ENCODE measurements at regions not wholly inside any gene's neighbourhood (a gene's known extent, or its start where the extent isn't known, plus 50 kb on each side); places are given as distances from the start of the nearest gene placed in this dataset.

DNA sequence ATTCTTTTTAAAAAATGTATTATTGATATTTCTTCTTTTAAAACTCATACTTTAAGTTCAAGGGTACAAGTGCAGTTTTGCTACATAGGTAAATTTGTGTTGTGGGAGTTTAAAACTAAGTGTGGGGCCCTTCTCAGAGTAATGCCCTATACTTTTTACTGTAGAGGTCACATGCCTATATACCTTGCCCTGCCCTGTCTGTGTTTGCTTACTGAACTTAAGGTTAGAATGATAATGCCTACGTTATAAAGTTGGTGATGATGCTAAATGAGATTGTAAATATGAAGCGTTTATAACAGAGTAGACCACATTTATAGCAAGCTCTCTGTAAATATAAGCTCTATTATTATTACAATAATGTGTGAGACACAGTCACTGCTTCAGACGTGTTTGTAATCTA lies 261.9 kb downstream of the RASSF9 start:
- DNase-seq, result no peak
- Mint-ChIP-seq H3K4me3 (ENCODE audit: low read depth, unreplicated experiment) (no peak overlapping the region), H3K36me3 (ENCODE audit: insufficient read depth, unreplicated experiment) (no peaks in the 10 kb centered on the region), H3K27ac (ENCODE audit: unreplicated experiment) (no peak overlapping the region), H3K4me1 (ENCODE audit: low read depth, unreplicated experiment) (peaks cover 8% of the 10 kb centered on the region), H3K27me3 (ENCODE audit: unreplicated experiment) (no peaks in the 10 kb centered on the region), H3K9me3 (ENCODE audit: low read depth, unreplicated experiment) (no peaks in the 10 kb centered on the region)
- CTCF ChIA-PET, result interaction anchor here (3.7 kb wide), 1 partner anchor 293 kb away, joined by 55 read pairs; no protein-coding TSS in a partner anchor
- TF ChIP-seq, protein P1, sequence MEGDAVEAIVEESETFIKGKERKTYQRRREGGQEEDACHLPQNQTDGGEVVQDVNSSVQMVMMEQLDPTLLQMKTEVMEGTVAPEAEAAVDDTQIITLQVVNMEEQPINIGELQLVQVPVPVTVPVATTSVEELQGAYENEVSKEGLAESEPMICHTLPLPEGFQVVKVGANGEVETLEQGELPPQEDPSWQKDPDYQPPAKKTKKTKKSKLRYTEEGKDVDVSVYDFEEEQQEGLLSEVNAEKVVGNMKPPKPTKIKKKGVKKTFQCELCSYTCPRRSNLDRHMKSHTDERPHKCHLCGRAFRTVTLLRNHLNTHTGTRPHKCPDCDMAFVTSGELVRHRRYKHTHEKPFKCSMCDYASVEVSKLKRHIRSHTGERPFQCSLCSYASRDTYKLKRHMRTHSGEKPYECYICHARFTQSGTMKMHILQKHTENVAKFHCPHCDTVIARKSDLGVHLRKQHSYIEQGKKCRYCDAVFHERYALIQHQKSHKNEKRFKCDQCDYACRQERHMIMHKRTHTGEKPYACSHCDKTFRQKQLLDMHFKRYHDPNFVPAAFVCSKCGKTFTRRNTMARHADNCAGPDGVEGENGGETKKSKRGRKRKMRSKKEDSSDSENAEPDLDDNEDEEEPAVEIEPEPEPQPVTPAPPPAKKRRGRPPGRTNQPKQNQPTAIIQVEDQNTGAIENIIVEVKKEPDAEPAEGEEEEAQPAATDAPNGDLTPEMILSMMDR (IDR thresholded peaks at IDR 0.05; ENCODE audit: unreplicated experiment), result no peak
- intact Hi-C loops (cut with micrococcal nuclease; ENCODE audit: unreplicated experiment), result loop anchor here (2.0 kb wide), 1 partner anchor 97 kb away; no protein-coding TSS in a partner anchor
- no TSS peak for BruUV-seq (replicated peaks)

DNA sequence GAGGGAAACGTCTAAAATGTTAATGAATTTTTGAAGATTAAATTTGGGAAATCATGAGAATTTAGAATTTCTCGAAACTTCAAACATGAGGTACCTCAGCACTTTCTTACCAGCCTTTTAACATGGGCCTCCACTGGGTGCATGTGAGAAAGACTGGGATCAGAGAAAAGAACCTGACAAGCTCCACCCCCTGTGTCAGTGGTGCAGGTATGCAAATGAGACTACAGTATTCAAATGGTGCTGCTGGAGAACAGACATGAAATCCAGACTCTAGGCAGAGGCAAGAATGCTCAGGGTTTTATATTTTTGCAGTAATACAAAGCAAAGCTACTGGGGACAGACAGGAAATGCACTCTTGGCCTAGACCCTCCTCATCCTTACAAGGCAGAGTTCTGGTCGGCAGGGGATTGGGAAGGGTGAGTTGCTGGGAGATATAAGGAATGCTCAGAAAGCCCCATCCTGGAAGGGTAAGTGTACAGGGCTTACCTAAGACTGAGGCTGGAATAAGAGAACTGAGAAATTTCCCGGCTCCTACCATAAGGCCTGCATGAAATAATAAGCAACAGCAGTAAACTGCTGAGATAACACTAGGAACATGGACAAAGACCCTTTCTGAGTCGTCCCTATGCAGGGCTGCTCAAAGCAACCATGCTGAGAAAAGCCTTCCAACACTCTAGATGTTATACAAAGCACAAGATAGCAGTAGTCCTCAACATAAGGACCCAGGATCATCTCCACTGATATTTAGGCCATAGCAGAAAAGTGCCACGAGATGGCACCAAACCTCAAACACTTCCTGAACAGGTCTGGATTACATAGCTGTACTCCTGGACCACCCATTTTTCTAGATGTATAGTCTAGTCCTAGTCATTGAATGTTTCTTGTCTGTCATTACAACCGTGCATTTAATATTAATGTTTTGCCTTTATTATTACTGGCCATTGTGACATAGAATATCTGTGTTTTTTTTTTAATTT lies 260.8 kb downstream of the RASSF9 start:
- Mint-ChIP-seq H3K9me3 (ENCODE audit: low read depth, unreplicated experiment) (no peaks in the 10 kb centered on the region), H3K36me3 (ENCODE audit: insufficient read depth, unreplicated experiment) (no peaks in the 10 kb centered on the region), H3K4me3 (ENCODE audit: low read depth, unreplicated experiment) (no peak overlapping the region), H3K27me3 (ENCODE audit: unreplicated experiment) (no peaks in the 10 kb centered on the region), H3K27ac (ENCODE audit: unreplicated experiment) (no peak overlapping the region), H3K4me1 (ENCODE audit: low read depth, unreplicated experiment) (peaks cover 8% of the 10 kb centered on the region)
- CTCF ChIA-PET, result interaction anchor here (0.6 to 3.7 kb wide), 19 partner anchors 11 to 346 kb away, joined by 3 to 55 read pairs (median 3); partner anchors contain the start of gene RASSF9
- DNase-seq, result peak; percentile 64
- intact Hi-C loops (cut with micrococcal nuclease; ENCODE audit: unreplicated experiment), result loop anchor here (1.0 to 5.0 kb wide), 7 partner anchors 99 to 345 kb away; no protein-coding TSS in a partner anchor
- TF ChIP-seq, protein P1 (IDR thresholded peaks at IDR 0.05; ENCODE audit: unreplicated experiment), result peak; percentile 71
- no TSS peak for BruUV-seq (replicated peaks)

DNA sequence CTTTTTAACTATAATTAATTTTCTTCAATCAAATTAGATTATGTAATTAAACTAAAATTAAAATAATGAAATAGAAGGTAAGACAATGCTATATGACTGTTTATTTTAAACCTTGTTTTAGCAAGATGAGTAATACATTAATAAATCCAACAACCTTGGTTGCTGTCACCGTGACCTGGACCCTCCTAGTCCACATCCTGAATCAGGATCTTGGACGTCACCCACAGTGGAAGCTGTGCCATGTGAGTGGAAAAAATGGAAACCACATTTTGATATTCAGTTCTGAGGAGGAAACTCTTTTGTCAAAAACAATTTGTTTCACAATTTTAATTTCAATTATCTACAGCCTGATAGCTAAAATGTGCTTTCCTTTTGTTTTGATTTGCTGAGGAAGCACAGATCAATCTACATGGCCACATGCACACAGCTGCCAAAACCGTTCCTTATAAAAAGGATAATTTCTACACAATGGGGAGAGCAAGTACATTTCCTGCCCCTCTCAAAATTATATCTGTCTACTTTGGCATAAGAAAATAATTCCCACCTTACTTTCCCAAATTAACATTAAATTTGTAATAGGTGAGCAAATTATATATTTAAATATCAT lies 255.5 kb downstream of the RASSF9 start:
- no peak overlapping the region for H3K4me3 Mint-ChIP-seq (ENCODE audit: low read depth, unreplicated experiment)
- no TSS peak for BruUV-seq (replicated peaks)
- H3K9me3 Mint-ChIP-seq (ENCODE audit: low read depth, unreplicated experiment), result no peaks in the 10 kb centered on the region
- CTCF ChIA-PET, result interaction anchor here (1.1 to 1.5 kb wide), 2 partner anchors 286 to 313 kb away, joined by 3 to 5 read pairs; no protein-coding TSS in a partner anchor
- H3K36me3 Mint-ChIP-seq (ENCODE audit: insufficient read depth, unreplicated experiment), result no peaks in the 10 kb centered on the region
- TF ChIP-seq, protein P1 (IDR thresholded peaks at IDR 0.05; ENCODE audit: unreplicated experiment), result no peak
- H3K27me3 Mint-ChIP-seq (ENCODE audit: unreplicated experiment), result no peaks in the 10 kb centered on the region
- H3K27ac Mint-ChIP-seq (ENCODE audit: unreplicated experiment), result no peak overlapping the region
- no peak for DNase-seq
- intact Hi-C loops (cut with micrococcal nuclease; ENCODE audit: unreplicated experiment), result no loop called here
- peaks cover 6% of the 10 kb centered on the region for H3K4me1 Mint-ChIP-seq (ENCODE audit: low read depth, unreplicated experiment)

DNA sequence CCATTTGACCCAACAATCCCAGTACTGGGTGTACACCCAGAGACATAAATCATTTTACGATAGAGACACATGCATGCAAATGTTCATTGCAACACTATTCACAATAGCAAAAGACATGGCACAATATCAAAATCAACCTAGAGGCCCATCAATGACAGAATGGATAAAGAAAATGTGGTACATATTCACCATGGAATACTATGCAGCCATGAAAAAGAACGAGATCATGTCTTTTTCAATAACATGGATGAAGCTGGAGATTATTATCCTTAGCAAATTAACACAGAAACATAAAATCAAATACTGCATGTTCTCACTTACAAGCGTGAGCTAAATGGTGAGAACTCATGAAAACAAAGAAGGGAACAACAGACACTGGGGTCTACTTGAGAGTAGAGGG lies 249.1 kb downstream of the RASSF9 start:
- H3K4me3 Mint-ChIP-seq (ENCODE audit: low read depth, unreplicated experiment), result no peak overlapping the region
- no TSS peak for BruUV-seq (replicated peaks)
- CTCF ChIA-PET, result interaction anchor here (0.7 kb wide), 1 partner anchor 898 kb away, joined by 3 read pairs; no protein-coding TSS in a partner anchor
- H3K4me1 Mint-ChIP-seq (ENCODE audit: low read depth, unreplicated experiment), result no peaks in the 10 kb centered on the region
- intact Hi-C loops (cut with micrococcal nuclease; ENCODE audit: unreplicated experiment), result no loop called here
- peaks cover 5% of the 10 kb centered on the region for H3K9me3 Mint-ChIP-seq (ENCODE audit: low read depth, unreplicated experiment)
- no peak overlapping the region for H3K27ac Mint-ChIP-seq (ENCODE audit: unreplicated experiment)
- H3K36me3 Mint-ChIP-seq (ENCODE audit: insufficient read depth, unreplicated experiment), result no peaks in the 10 kb centered on the region
- no peaks in the 10 kb centered on the region for H3K27me3 Mint-ChIP-seq (ENCODE audit: unreplicated experiment)
- DNase-seq, result no peak
- TF ChIP-seq, protein P1 (IDR thresholded peaks at IDR 0.05; ENCODE audit: unreplicated experiment), result no peak

Data from Calu3 (cell line).